ENCODE measurements at regions not wholly inside any gene's neighbourhood (a gene's known extent, or its start where the extent isn't known, plus 50 kb on each side); places are given as distances from the start of the nearest gene placed in this dataset.

GRCh38 chr7:136049117-136049516 is 72.0 kb upstream of the MTPN start:
- Histone ChIP-seq H3K27ac (ENCODE audit: low read length in 2 of 2) (no peak overlapping the region), H2AFZ (ENCODE audit: insufficient read depth, low read depth, low read length, poor library complexity, severe bottlenecking) (no peak overlapping the region), H3K36me3 (replicated peaks in 1 of 2; ENCODE audit: control extremely low read depth in 1 of 2, control insufficient read depth in 1 of 2, extremely low read depth in 1 of 2, insufficient read depth in 2 of 2, low read length in 1 of 2) (no peaks in the 10 kb centered on the region), H3K79me2 (ENCODE audit: control insufficient read depth, insufficient read depth, low read length) (no peaks in the 10 kb centered on the region), H3K27me3 (replicated peaks in 1 of 4; ENCODE audit: control extremely low read depth in 1 of 4, control insufficient read depth in 3 of 4, insufficient read depth in 4 of 4, low read length in 3 of 4) (no peaks in the 10 kb centered on the region), H3K9me3 (ENCODE audit: control extremely low read depth in 1 of 3, control insufficient read depth in 2 of 3, insufficient read depth in 1 of 3, low read length in 2 of 3) (peaks cover 0 to 4% (median 3%) of the 10 kb centered on the region in 3 donors), H3K9ac (ENCODE audit: low read length) (no peak overlapping the region), H3K4me3 (ENCODE audit: control extremely low read depth in 1 of 5, extremely low read depth in 1 of 5, insufficient read depth in 1 of 5, low read depth in 2 of 5, low read length in 4 of 5) (no peak overlapping the region), H3K4me2 (replicated peaks; ENCODE audit: low read depth, low read length, poor library complexity, severe bottlenecking) (no peak overlapping the region), H4K20me1 (ENCODE audit: control insufficient read depth, insufficient read depth, low read length, poor library complexity, severe bottlenecking) (no peaks in the 10 kb centered on the region), H3K4me1 (ENCODE audit: control insufficient read depth in 2 of 2, insufficient read depth in 2 of 2, low read length in 2 of 2) (no peaks in the 10 kb centered on the region)
- no peak overlapping the region for H3K27ac Mint-ChIP-seq
- no peaks in the 10 kb centered on the region for H3K27me3 Mint-ChIP-seq
- no peaks in the 10 kb centered on the region for H3K4me1 Mint-ChIP-seq
- CTCF ChIA-PET: no interaction called here
- no peak overlapping the region for H3K4me3 Mint-ChIP-seq
- POLR2A ChIA-PET: no interaction called here
- no peak for TF ChIP-seq EZH2 (IDR thresholded peaks at IDR 0.05; ENCODE audit: borderline replicate concordance, insufficient read depth, low read depth, low read length, poor library complexity, severe bottlenecking)
- TF ChIP-seq CTCF (IDR thresholded peaks at IDR 0.05): no peak
- DNase-seq: no peak
- H3K9me3 Mint-ChIP-seq (ENCODE audit: insufficient read depth): no peaks in the 10 kb centered on the region
- WGBS (ENCODE audit: insufficient coverage): 92% methylated on average over 4 of the region's 7 CpGs
- ATAC-seq (ENCODE audit: low read depth): no peak
- intact Hi-C loops (cut with micrococcal nuclease): no loop called here

GRCh38 chr7:136046548-136046947 is 69.4 kb upstream of the MTPN start:
- no peak for TF ChIP-seq EZH2 (IDR thresholded peaks at IDR 0.05; ENCODE audit: borderline replicate concordance, insufficient read depth, low read depth, low read length, poor library complexity, severe bottlenecking)
- no peak for TF ChIP-seq CTCF (IDR thresholded peaks at IDR 0.05)
- Mint-ChIP-seq H3K4me3 (no peak overlapping the region), H3K27ac (no peak overlapping the region), H3K9me3 (ENCODE audit: insufficient read depth) (no peaks in the 10 kb centered on the region), H3K27me3 (no peaks in the 10 kb centered on the region), H3K4me1 (no peaks in the 10 kb centered on the region)
- Histone ChIP-seq H3K36me3 (replicated peaks in 1 of 2; ENCODE audit: control extremely low read depth in 1 of 2, control insufficient read depth in 1 of 2, extremely low read depth in 1 of 2, insufficient read depth in 2 of 2, low read length in 1 of 2) (no peaks in the 10 kb centered on the region), H3K4me1 (ENCODE audit: control insufficient read depth in 2 of 2, insufficient read depth in 2 of 2, low read length in 2 of 2) (no peaks in the 10 kb centered on the region), H3K27me3 (replicated peaks in 1 of 4; ENCODE audit: control extremely low read depth in 1 of 4, control insufficient read depth in 3 of 4, insufficient read depth in 4 of 4, low read length in 3 of 4) (no peaks in the 10 kb centered on the region), H2AFZ (ENCODE audit: insufficient read depth, low read depth, low read length, poor library complexity, severe bottlenecking) (no peak overlapping the region), H3K27ac (ENCODE audit: low read length in 2 of 2) (no peak overlapping the region), H4K20me1 (ENCODE audit: control insufficient read depth, insufficient read depth, low read length, poor library complexity, severe bottlenecking) (no peaks in the 10 kb centered on the region), H3K79me2 (ENCODE audit: control insufficient read depth, insufficient read depth, low read length) (no peaks in the 10 kb centered on the region), H3K9me3 (ENCODE audit: control extremely low read depth in 1 of 3, control insufficient read depth in 2 of 3, insufficient read depth in 1 of 3, low read length in 2 of 3) (peaks cover 0 to 4% (median 3%) of the 10 kb centered on the region in 3 donors), H3K9ac (ENCODE audit: low read length) (no peak overlapping the region), H3K4me2 (replicated peaks; ENCODE audit: low read depth, low read length, poor library complexity, severe bottlenecking) (no peak overlapping the region), H3K4me3 (ENCODE audit: control extremely low read depth in 1 of 5, extremely low read depth in 1 of 5, insufficient read depth in 1 of 5, low read depth in 2 of 5, low read length in 4 of 5) (no peak overlapping the region)
- DNase-seq: no peak
- POLR2A ChIA-PET: no interaction called here
- intact Hi-C loops (cut with micrococcal nuclease): no loop called here
- 80% methylated on average over 1 of the region's 2 CpGs for WGBS (ENCODE audit: insufficient coverage)
- CTCF ChIA-PET: no interaction called here
- no peak for ATAC-seq (ENCODE audit: low read depth)

Data from B cell (primary cell).